Transverse colon (tissue), 3 donors: ENCODE measurements at regions not wholly inside any gene's neighbourhood (a gene's known extent, or its start where the extent isn't known, plus 50 kb on each side); places are given as distances from the start of the nearest gene placed in this dataset.

Experiments used
- CTCF ChIP-seq, 5 experiments: fragments of 200-600 bp in 3 of 5; fragments of 450-650 bp in 2 of 5; sonication (generic) in 3 of 5; IDR thresholded peaks; 1 replicate in 2 of 5; 2 replicates in 3 of 5; pipeline ENCODE4 v1.5.1; 2016 to 2017; ENCODE audit warnings: antibody characterized with exemption in 5 of 5, inconsistent platforms in 3 of 5, mild to moderate bottlenecking in 2 of 5, moderate library complexity in 1 of 5
- POLR2A ChIP-seq: fragments of 450-650 bp; IDR thresholded peaks from one replicate; pipeline ENCODE4 v1.6.1; 2016; ENCODE audit warnings: antibody characterized with exemption, mild to moderate bottlenecking, moderate library complexity

- no peak for TF ChIP-seq CTCF (IDR thresholded peaks at IDR 0.05)
- no peak for TF ChIP-seq POLR2A
Measured at GRCh38 chr13:59464926-59465325, 698.8 kb downstream of the DIAPH3 start.
